H1 (cell line): ENCODE measurements at regions not wholly inside any gene's neighbourhood (a gene's known extent, or its start where the extent isn't known, plus 50 kb on each side); places are given as distances from the start of the nearest gene placed in this dataset.

ENCODE experiments used
- CTCF ChIA-PET: fragments of 300-600 bp; sonication (Branson Sonifier 250); formaldehyde crosslinking; loops from one replicate; lab custom pipeline; 2021; ENCODE audit not compliant: partially characterized antibody; lab: Charles Lee
- POLR2A ChIA-PET: fragments of 300-600 bp; sonication (Branson Sonifier 250); formaldehyde crosslinking; loops from one replicate; lab custom pipeline; 2021; ENCODE audit warnings: inconsistent platforms; ENCODE audit not compliant: partially characterized antibody; lab: Charles Lee
- DNase-seq, 2 experiments: peaks; one replicate each; pipeline versions ENCODE4 v3.0.0 to v3.0.0-alpha.2; 2010 to 2022; ENCODE audit warnings: low spot score in 2 of 2, low read depth in 1 of 2, mixed read lengths in 1 of 2
- FAIRE-seq: peaks from 2 replicates; lab custom pipeline; 2011; peaks lifted over from hg19 to GRCh38; lab: Jason Lieb, UNC
- H2AFZ ChIP-seq: 2 replicates; pipeline ENCODE4 v1.8.1; 2012; ENCODE audit warnings: low read length, inconsistent platforms
- H2AK5ac ChIP-seq: 2 replicates; pipeline ENCODE4 v1.6.1; 2013; ENCODE audit warnings: low read depth, low read length
- H2BK120ac ChIP-seq: replicated peaks from 2 replicates; pipeline ENCODE3; 2013; ENCODE audit warnings: low read depth, low read length, inconsistent platforms
- H2BK12ac ChIP-seq: 2 replicates; pipeline ENCODE4 v1.6.1; 2013; ENCODE audit warnings: low read depth, low read length
- H2BK15ac ChIP-seq: 2 replicates; pipeline ENCODE4 v1.6.1; 2013; ENCODE audit warnings: low read length
- H2BK20ac ChIP-seq: 2 replicates; pipeline ENCODE4 v1.6.1; 2013; ENCODE audit warnings: low read length
- H2BK5ac ChIP-seq: 2 replicates; pipeline ENCODE4 v1.6.1; 2013; ENCODE audit warnings: low read depth, low read length
- H3K14ac ChIP-seq: 2 replicates; pipeline ENCODE4 v1.6.1; 2013; ENCODE audit warnings: inconsistent platforms; ENCODE audit not compliant: insufficient read length
- H3K18ac ChIP-seq: 2 replicates; pipeline ENCODE4 v1.6.1; 2013; ENCODE audit warnings: low read length; ENCODE audit errors: extremely low read depth
- H3K23ac ChIP-seq: 2 replicates; pipeline ENCODE4 v1.6.1; 2013; ENCODE audit warnings: inconsistent platforms; ENCODE audit not compliant: insufficient read length
- H3K23me2 ChIP-seq: 2 replicates; pipeline ENCODE4 v1.6.1; 2013; ENCODE audit warnings: low read depth, low read length
- H3K27ac ChIP-seq: 2 replicates; pipeline ENCODE4 v1.6.1; 2011; ENCODE audit warnings: low read depth, low read length, inconsistent platforms
- H3K27me3 ChIP-seq, 4 experiments: replicated peaks in 1 of 4; 1 replicate in 1 of 4; 2 replicates in 3 of 4; pipeline versions ENCODE4 v1.6.1 to v1.8.1; 2011 to 2013; ENCODE audit warnings: low read length in 3 of 4, mild to moderate bottlenecking in 3 of 4, inconsistent platforms in 2 of 4, mixed read lengths in 2 of 4, moderate library complexity in 1 of 4; ENCODE audit not compliant: control insufficient read depth in 3 of 4, insufficient read depth in 3 of 4; ENCODE audit errors: extremely low read depth in 1 of 4
- H3K36me3 ChIP-seq, 4 experiments: 2 replicates each; pipeline versions ENCODE4 v1.6.1 to v1.8.1; 2011 to 2013; ENCODE audit warnings: mild to moderate bottlenecking in 4 of 4, low read length in 3 of 4, moderate library complexity in 2 of 4, control low read depth in 1 of 4, inconsistent platforms in 1 of 4; ENCODE audit not compliant: insufficient read depth in 4 of 4, control insufficient read depth in 2 of 4
- H3K4ac ChIP-seq: replicated peaks from 2 replicates; pipeline ENCODE3; 2013; ENCODE audit warnings: low read length, low read depth, mixed read lengths, inconsistent platforms; ENCODE audit not compliant: insufficient read length
- H3K4me1 ChIP-seq, 4 experiments: replicated peaks in 1 of 4; 1 replicate in 1 of 4; 2 replicates in 3 of 4; pipeline versions ENCODE4 v1.6.1 to v1.8.1; 2011 to 2013; ENCODE audit warnings: low read length in 3 of 4, inconsistent platforms in 2 of 4, mixed read lengths in 1 of 4; ENCODE audit not compliant: insufficient read depth in 4 of 4, control insufficient read depth in 3 of 4
- H3K4me2 ChIP-seq, 2 experiments: 2 replicates each; pipeline versions ENCODE4 v1.6.1 to v1.8.1; 2011 to 2013; ENCODE audit warnings: low read depth in 2 of 2, low read length in 2 of 2, control low read depth in 1 of 2, inconsistent platforms in 1 of 2, mild to moderate bottlenecking in 1 of 2; ENCODE audit not compliant: insufficient read depth in 1 of 2
- H3K4me3 ChIP-seq, 4 experiments: fragments of 200-600, 300-600 bp in 1 of 4; sonication (generic), shearing (Covaris generic), sonication (Bioruptor Twin) in 1 of 4; 2 replicates each; pipeline versions ENCODE4 v1.5.1 to v1.8.1; 2011 to 2016; ENCODE audit warnings: low read length in 4 of 4, low read depth in 3 of 4, control low read depth in 2 of 4, inconsistent platforms in 2 of 4, mild to moderate bottlenecking in 2 of 4, mixed read lengths in 1 of 4, moderate library complexity in 1 of 4; ENCODE audit not compliant: insufficient read depth in 2 of 4; ENCODE audit errors: extremely low read depth in 1 of 4
- H3K56ac ChIP-seq: replicated peaks from 2 replicates; pipeline ENCODE3; 2013; ENCODE audit warnings: low read depth, mild to moderate bottlenecking, mixed read lengths, low read length, inconsistent platforms; ENCODE audit not compliant: insufficient read length
- H3K79me1 ChIP-seq: 2 replicates; pipeline ENCODE4 v1.6.1; 2013; ENCODE audit warnings: low read depth, low read length, control low read depth
- H3K79me2 ChIP-seq, 2 experiments: 2 replicates each; pipeline versions ENCODE4 v1.6.1 to v1.8.1; 2012 to 2013; ENCODE audit warnings: low read length in 2 of 2, mild to moderate bottlenecking in 2 of 2, inconsistent platforms in 1 of 2; ENCODE audit not compliant: insufficient read depth in 2 of 2, control insufficient read depth in 1 of 2
- H3K9ac ChIP-seq, 4 experiments: replicated peaks in 1 of 4; 1 replicate in 1 of 4; 2 replicates in 3 of 4; pipeline versions ENCODE4 v1.6.1 to v1.8.1; 2011 to 2013; ENCODE audit warnings: low read depth in 3 of 4, low read length in 3 of 4, control low read depth in 2 of 4, mild to moderate bottlenecking in 2 of 4, moderate library complexity in 2 of 4, inconsistent platforms in 1 of 4; ENCODE audit errors: extremely low read depth in 1 of 4
- H3K9me3 ChIP-seq, 2 experiments: 2 replicates each; pipeline versions ENCODE4 v1.6.1 to v1.8.1; 2012 to 2013; ENCODE audit warnings: mild to moderate bottlenecking in 2 of 2, moderate library complexity in 2 of 2, control low read depth in 1 of 2, inconsistent platforms in 1 of 2, low read depth in 1 of 2, low read length in 1 of 2, mixed read lengths in 1 of 2; ENCODE audit not compliant: insufficient read depth in 2 of 2
- H4K20me1 ChIP-seq, 2 experiments: replicated peaks in 1 of 2; 2 replicates each; pipeline versions ENCODE3 to v1.8.1; 2011 to 2013; ENCODE audit warnings: inconsistent platforms in 2 of 2, low read length in 2 of 2, mild to moderate bottlenecking in 1 of 2; ENCODE audit not compliant: insufficient read depth in 2 of 2, control insufficient read depth in 1 of 2
- H4K5ac ChIP-seq: 2 replicates; pipeline ENCODE4 v1.6.1; 2013; ENCODE audit warnings: low read length, low read depth, mixed read lengths, inconsistent platforms; ENCODE audit not compliant: insufficient read length
- H4K8ac ChIP-seq: 2 replicates; pipeline ENCODE4 v1.8.0; 2013; ENCODE audit warnings: mild to moderate bottlenecking, moderate library complexity, low read length, inconsistent platforms; ENCODE audit not compliant: insufficient read depth; ENCODE audit errors: extremely low read depth
- H4K91ac ChIP-seq: replicated peaks from 2 replicates; pipeline ENCODE3; 2013; ENCODE audit warnings: low read length, mixed read lengths, inconsistent platforms; ENCODE audit not compliant: insufficient read length
- BACH1 ChIP-seq: IDR thresholded peaks from 2 replicates; pipeline ENCODE4 v1.6.1; 2012; ENCODE audit warnings: low read length, improper control_type of control experiment
- BRCA1 ChIP-seq: IDR thresholded peaks from 2 replicates; pipeline ENCODE4 v1.6.1; 2012; ENCODE audit warnings: low read depth, low read length, improper control_type of control experiment
- CBX8 ChIP-seq: fragments of 300-800, 300-1000 bp; sonication (generic); IDR thresholded peaks from 2 replicates; pipeline ENCODE4 v1.7.1; 2016; ENCODE audit warnings: low read depth, low read length, borderline replicate concordance
- CHD1 ChIP-seq: IDR thresholded peaks from 2 replicates; pipeline ENCODE4 v1.6.1; 2012; ENCODE audit warnings: low read depth, low read length, improper control_type of control experiment
- EGR1 ChIP-seq: IDR thresholded peaks from 2 replicates; pipeline ENCODE4 v1.6.1; 2011; ENCODE audit warnings: low read depth, low read length, borderline replicate concordance
- FOSL1 ChIP-seq: IDR thresholded peaks from 2 replicates; pipeline ENCODE4 v1.6.1; 2011; ENCODE audit warnings: mild to moderate bottlenecking, low read depth, low read length, moderate library complexity; ENCODE audit not compliant: insufficient read depth
- GTF2F1 ChIP-seq: IDR thresholded peaks from 2 replicates; pipeline ENCODE4 v1.6.1; 2012; ENCODE audit warnings: low read depth, low read length, improper control_type of control experiment, borderline replicate concordance
- KDM1A ChIP-seq: fragments of 200-600, 300-600 bp; sonication (generic); IDR thresholded peaks from 2 replicates; pipeline ENCODE4 v1.7.1; 2016; ENCODE audit warnings: mild to moderate bottlenecking, low read length, borderline replicate concordance
- POLR2AphosphoS5 ChIP-seq: IDR thresholded peaks from 2 replicates; pipeline ENCODE4 v1.6.1; 2011; ENCODE audit warnings: low read depth, low read length
- SIRT6 ChIP-seq: IDR thresholded peaks from one replicate; pipeline ENCODE4 v1.7.1; 2012; ENCODE audit warnings: low read length, inconsistent platforms
- SRF ChIP-seq: IDR thresholded peaks from 2 replicates; pipeline ENCODE4 v1.6.1; 2011; ENCODE audit warnings: mild to moderate bottlenecking, low read depth, low read length, moderate library complexity
- TBP ChIP-seq: IDR thresholded peaks from 2 replicates; pipeline ENCODE4 v1.6.1; 2011; ENCODE audit warnings: low read depth, low read length, improper control_type of control experiment
- TEAD4 ChIP-seq: IDR thresholded peaks from 2 replicates; pipeline ENCODE4 v1.6.1; 2012; ENCODE audit warnings: low read depth, low read length, inconsistent platforms, mixed read lengths
- ZNF274 ChIP-seq: IDR thresholded peaks from 2 replicates; pipeline ENCODE4 v1.7.0; 2012; ENCODE audit warnings: low read length, borderline replicate concordance; ENCODE audit errors: extremely low read depth
- WGBS, 2 experiments: shearing (Covaris generic) in 1 of 2; methylation state at CpG; one replicate each; pipeline versions ENCODE4 v1.1.6 to v1.1.7; 2013 to 2015; ENCODE audit warnings: low lambda C conversion rate in 2 of 2, mixed read lengths in 2 of 2, inconsistent platforms in 1 of 2, low coverage in 1 of 2, missing lambda C conversion rate in 1 of 2; ENCODE audit not compliant: insufficient replicate concordance in 2 of 2, insufficient coverage in 1 of 2, insufficient read length in 1 of 2; ENCODE audit errors: extremely low coverage in 1 of 2, missing lambda C conversion rate in 1 of 2; 5-methylcytosine and 5-hydroxymethylcytosine counted together
- TF ChIP-seq, protein P1 (sequence below): IDR thresholded peaks from 2 replicates; pipeline ENCODE4 v1.6.1; 2012; ENCODE audit warnings: inconsistent platforms
- TF ChIP-seq, protein P2 (sequence below): IDR thresholded peaks from 2 replicates; pipeline ENCODE4 v1.6.1; 2012; ENCODE audit warnings: inconsistent platforms

DNA sequence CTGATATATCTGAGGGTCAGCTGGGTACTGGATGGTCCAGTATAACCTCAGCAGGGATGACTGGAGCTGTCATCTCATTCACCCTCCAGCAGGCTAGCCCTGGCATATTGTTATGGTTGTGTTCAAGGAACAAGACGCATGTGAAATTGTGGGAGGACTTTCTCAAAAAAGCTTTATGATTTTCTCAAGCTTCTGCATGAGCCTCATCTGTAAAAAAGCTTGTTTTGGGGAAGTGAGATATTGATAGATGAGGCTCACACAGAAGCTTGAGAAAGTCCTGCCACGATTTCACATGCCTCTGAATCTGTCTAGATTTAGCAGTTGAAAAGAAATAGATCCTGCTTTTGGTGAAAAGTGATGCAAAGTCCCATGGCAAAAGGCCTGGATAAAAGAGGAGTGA, 93.4 kb downstream of the SPCS3 start:
- Histone ChIP-seq H4K8ac (no peak overlapping the region), H3K56ac (no peak overlapping the region), H4K20me1 (no peaks in the 10 kb centered on the region), H3K27me3 (no peaks in the 10 kb centered on the region), H3K4me2 (no peak overlapping the region), H3K4me3 (no peak overlapping the region), H3K79me1 (no peaks in the 10 kb centered on the region), H3K4me1 (no peaks in the 10 kb centered on the region), H3K27ac (no peak overlapping the region), H2BK12ac (no peak overlapping the region), H3K9me3 (no peaks in the 10 kb centered on the region), H2BK20ac (no peak overlapping the region), H3K18ac (no peak overlapping the region), H2BK5ac (no peak overlapping the region), H3K36me3 (no peaks in the 10 kb centered on the region), H3K9ac (no peak overlapping the region), H4K91ac (no peak overlapping the region), H3K23ac (no peak overlapping the region), H3K4ac (no peak overlapping the region), H3K14ac (no peak overlapping the region), H3K79me2 (no peaks in the 10 kb centered on the region), H3K23me2 (no peaks in the 10 kb centered on the region), H2BK120ac (no peak overlapping the region), H2AFZ (no peak overlapping the region), H4K5ac (no peak overlapping the region), H2AK5ac (no peak overlapping the region), H2BK15ac (no peak overlapping the region)
- DNase-seq: no peak
- no peak for FAIRE-seq
- WGBS, 2 experiments: 92% methylated on average over 2 of the region's 2 CpGs; no CpG with 5 or more reads in 1 of the 2 experiments
- ChIA-PET CTCF (no interaction called here), POLR2A (no interaction called here)
- no peak for TF ChIP-seq TBP
- no peak for TF ChIP-seq GTF2F1
- TF ChIP-seq, protein P1, sequence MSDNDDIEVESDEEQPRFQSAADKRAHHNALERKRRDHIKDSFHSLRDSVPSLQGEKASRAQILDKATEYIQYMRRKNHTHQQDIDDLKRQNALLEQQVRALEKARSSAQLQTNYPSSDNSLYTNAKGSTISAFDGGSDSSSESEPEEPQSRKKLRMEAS: no peak
- TF ChIP-seq, protein P2, sequence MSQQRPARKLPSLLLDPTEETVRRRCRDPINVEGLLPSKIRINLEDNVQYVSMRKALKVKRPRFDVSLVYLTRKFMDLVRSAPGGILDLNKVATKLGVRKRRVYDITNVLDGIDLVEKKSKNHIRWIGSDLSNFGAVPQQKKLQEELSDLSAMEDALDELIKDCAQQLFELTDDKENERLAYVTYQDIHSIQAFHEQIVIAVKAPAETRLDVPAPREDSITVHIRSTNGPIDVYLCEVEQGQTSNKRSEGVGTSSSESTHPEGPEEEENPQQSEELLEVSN: no peak
- no peak for TF ChIP-seq SIRT6
- TF ChIP-seq BACH1: no peak
- no peak for TF ChIP-seq CBX8
- no peak for TF ChIP-seq TEAD4
- TF ChIP-seq SRF: no peak
- TF ChIP-seq EGR1: no peak
- no peak for TF ChIP-seq KDM1A
- TF ChIP-seq ZNF274: no peak
- no peak for TF ChIP-seq POLR2AphosphoS5
- TF ChIP-seq CHD1: no peak
- TF ChIP-seq FOSL1: no peak
- TF ChIP-seq BRCA1: no peak
